Endothelial cell of umbilical vein (primary cell): ENCODE measurements at regions not wholly inside any gene's neighbourhood (a gene's known extent, or its start where the extent isn't known, plus 50 kb on each side); places are given as distances from the start of the nearest gene placed in this dataset.

Experiments
- BruUV-seq: library from RNA; stranded (reverse); fragments of 400-500 nt; replicated peaks from 2 replicates; lab custom pipeline; 2021; lab: Mats Ljungman, UMichigan
- CTCF ChIA-PET: fragments of 300-600, 350-600 bp; sonication (Branson Sonifier 250); formaldehyde crosslinking; loops from one replicate; lab custom pipeline; 2021; ENCODE audit warnings: antibody characterized with exemption, inconsistent platforms; lab: Charles Lee
- POLR2A ChIA-PET: fragments of 300-600, 350-600 bp; sonication (Branson Sonifier 250); formaldehyde crosslinking; loops from one replicate; lab custom pipeline; 2021; ENCODE audit warnings: antibody characterized with exemption, inconsistent platforms; lab: Charles Lee
- DNase-seq: peaks from one replicate; pipeline ENCODE4 v3.0.0-alpha.2; 2011; ENCODE audit warnings: low read depth, low spot score
- FAIRE-seq: peaks from 2 replicates; lab custom pipeline; 2011; peaks lifted over from hg19 to GRCh38; lab: Jason Lieb, UNC
- H2AFZ ChIP-seq: 2 replicates; pipeline ENCODE4 v1.6.0; 2012; ENCODE audit warnings: low read depth, low read length, control low read depth, inconsistent platforms
- H3K27ac ChIP-seq: 2 replicates; pipeline ENCODE4 v1.5.1; 2011; ENCODE audit warnings: low read depth, mild to moderate bottlenecking, control low read depth, low read length, moderate library complexity; ENCODE audit not compliant: insufficient read depth
- H3K27me3 ChIP-seq, 2 experiments: 2 replicates each; pipeline versions ENCODE4 v1.6.0 to v1.6.1; 2011; ENCODE audit warnings: low read length in 2 of 2, mixed read lengths in 1 of 2; ENCODE audit not compliant: control insufficient read depth in 2 of 2, insufficient read depth in 2 of 2
- H3K36me3 ChIP-seq, 2 experiments: 2 replicates in 1 of 2; 3 replicates in 1 of 2; pipeline ENCODE4 v1.5.1; 2011; ENCODE audit warnings: low read length in 2 of 2, mild to moderate bottlenecking in 1 of 2, moderate library complexity in 1 of 2; ENCODE audit not compliant: control insufficient read depth in 2 of 2, insufficient read depth in 2 of 2; ENCODE audit errors: extremely low read depth in 1 of 2
- H3K4me1 ChIP-seq: 3 replicates; pipeline ENCODE4 v1.5.1; 2011; ENCODE audit warnings: mild to moderate bottlenecking, low read length; ENCODE audit not compliant: control insufficient read depth, insufficient read depth; ENCODE audit errors: extremely low read depth
- H3K4me2 ChIP-seq: 2 replicates; pipeline ENCODE4 v1.6.1; 2011; ENCODE audit warnings: low read length, control low read depth, mixed read lengths; ENCODE audit not compliant: insufficient read depth
- H3K4me3 ChIP-seq, 3 experiments: fragments of 200-600 bp in 1 of 3; sonication (generic), shearing (Covaris generic) in 1 of 3; replicated peaks in 1 of 3; 2 replicates each; pipeline ENCODE4 v1.5.1; 2011 to 2016; ENCODE audit warnings: control low read depth in 3 of 3, low read length in 3 of 3, mild to moderate bottlenecking in 2 of 3, inconsistent platforms in 1 of 3, low read depth in 1 of 3, moderate library complexity in 1 of 3; ENCODE audit not compliant: insufficient read depth in 1 of 3
- H3K79me2 ChIP-seq: 2 replicates; pipeline ENCODE4 v1.6.0; 2012; ENCODE audit warnings: low read length, inconsistent platforms; ENCODE audit not compliant: control insufficient read depth, insufficient read depth
- H3K9ac ChIP-seq: replicated peaks from 2 replicates; pipeline ENCODE3; 2011; ENCODE audit warnings: low read length, control low read depth; ENCODE audit not compliant: insufficient read depth; ENCODE audit errors: extremely low read depth
- H3K9me1 ChIP-seq: replicated peaks from 3 replicates; pipeline ENCODE4 v1.6.0; 2011; ENCODE audit warnings: mild to moderate bottlenecking, low read length; ENCODE audit not compliant: control insufficient read depth, insufficient read depth; ENCODE audit errors: extremely low read depth
- H3K9me3 ChIP-seq: replicated peaks from 2 replicates; pipeline ENCODE4 v1.5.1; 2012; ENCODE audit warnings: low read length, inconsistent platforms; ENCODE audit not compliant: control insufficient read depth, insufficient read depth
- H4K20me1 ChIP-seq: replicated peaks from 2 replicates; pipeline ENCODE3; 2011; ENCODE audit warnings: mild to moderate bottlenecking, low read length; ENCODE audit not compliant: control insufficient read depth, insufficient read depth; ENCODE audit errors: extremely low read depth
- EZH2 ChIP-seq: IDR thresholded peaks from 2 replicates; pipeline ENCODE4 v1.6.1; 2012; ENCODE audit warnings: borderline replicate concordance, low read depth, mild to moderate bottlenecking, moderate library complexity, low read length, inconsistent platforms; ENCODE audit not compliant: severe bottlenecking
- FOS ChIP-seq: IDR thresholded peaks from 2 replicates; pipeline ENCODE4 v1.6.1; 2011; ENCODE audit warnings: mild to moderate bottlenecking, low read length, moderate library complexity, borderline replicate concordance; ENCODE audit not compliant: insufficient read depth
- GATA2 ChIP-seq: IDR thresholded peaks from 2 replicates; pipeline ENCODE4 v1.7.0; 2011; ENCODE audit warnings: low read depth, mild to moderate bottlenecking, moderate library complexity, mixed read lengths, low read length; ENCODE audit not compliant: insufficient read length, insufficient read depth
- JUN ChIP-seq: IDR thresholded peaks from 2 replicates; pipeline ENCODE4 v1.6.1; 2011; ENCODE audit warnings: borderline replicate concordance, low read depth; ENCODE audit not compliant: insufficient read length, insufficient read depth
- MYC ChIP-seq: IDR thresholded peaks from one replicate; pipeline ENCODE4 v1.6.1; 2011; ENCODE audit warnings: mild to moderate bottlenecking, low read depth, low read length
- POLR2A ChIP-seq: IDR thresholded peaks from 2 replicates; pipeline ENCODE4 v1.6.1; 2012; ENCODE audit warnings: low read depth, mild to moderate bottlenecking, control low read depth, low read length
- POLR2AphosphoS5 ChIP-seq: IDR thresholded peaks from 2 replicates; pipeline ENCODE4 v1.6.1; 2012; ENCODE audit warnings: low read depth, mild to moderate bottlenecking, control low read depth, low read length, moderate library complexity; ENCODE audit not compliant: insufficient read depth
- dilution Hi-C: fragments of 300-500 bp; cut with MboI; formaldehyde crosslinking; loops from one replicate; pipeline ENCODE4 v1.15.0; 2019; ENCODE audit warnings: low sequenced_read_pairs; ENCODE audit not compliant: extremely low pct_ligation_motif_present
- intact Hi-C: fragments of 100-400 bp; cut with micrococcal nuclease; formaldehyde crosslinking; loops from one replicate; pipeline ENCODE4 v1.10.0; 2022
- TF ChIP-seq, protein P1 (sequence below), 2 donors: IDR thresholded peaks; 1 replicate in 1 of 2; 2 replicates in 1 of 2; pipeline ENCODE4 v1.5.1; 2011; ENCODE audit warnings: low read length in 2 of 2, mild to moderate bottlenecking in 2 of 2, moderate library complexity in 2 of 2, control low read depth in 1 of 2, inconsistent platforms in 1 of 2, low read depth in 1 of 2; ENCODE audit not compliant: insufficient read depth in 1 of 2; ENCODE audit errors: extremely low read depth in 1 of 2
- TF ChIP-seq, protein P2 (sequence below): IDR thresholded peaks from 2 replicates; pipeline ENCODE4 v1.6.1; 2011; ENCODE audit not compliant: insufficient read depth, insufficient read length

DNA sequence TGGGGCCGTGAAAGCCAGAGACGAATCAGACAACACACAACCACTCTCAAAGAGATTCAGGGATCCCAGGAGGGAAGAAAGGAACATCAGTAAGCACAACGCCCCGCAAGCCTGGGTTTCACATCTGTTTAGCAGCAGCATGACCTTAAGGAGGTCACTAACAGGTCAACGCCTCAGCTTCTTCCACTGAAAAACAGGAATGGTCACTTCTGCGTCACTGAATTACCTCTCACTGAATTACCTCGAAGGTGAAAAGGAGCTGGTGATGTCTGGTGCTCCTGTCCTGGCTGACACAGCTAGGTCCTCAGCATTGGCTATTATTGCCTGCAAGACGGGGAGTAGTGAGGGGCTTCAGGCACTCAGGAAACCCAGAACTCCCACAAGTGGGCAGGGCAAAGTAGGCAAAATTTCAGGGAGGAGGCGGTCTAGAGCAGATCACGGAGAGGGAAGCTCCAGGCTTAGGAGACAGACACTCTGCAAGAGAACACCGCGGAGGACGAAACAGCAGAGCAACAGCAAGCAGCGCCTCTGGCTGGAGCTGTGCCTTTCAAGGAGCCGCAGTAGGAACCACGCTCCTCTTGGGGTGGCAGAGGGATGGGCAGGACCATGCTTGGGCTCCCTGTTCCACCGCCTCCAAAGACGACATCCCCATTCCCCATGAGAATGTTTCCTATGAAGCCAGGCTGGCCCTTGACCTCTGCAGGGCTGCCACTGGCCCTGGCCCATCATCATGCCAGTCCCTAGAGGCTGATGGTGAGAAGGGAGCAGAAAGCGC lies 108.4 kb downstream of the SINHCAF start:
- H3K9ac ChIP-seq: no peak overlapping the region
- no peak overlapping the region for H3K4me3 ChIP-seq
- CTCF ChIA-PET: interaction anchor here (1.0 kb wide), 1 partner anchor 13 kb away, joined by 3 read pairs; no protein-coding TSS in a partner anchor
- H3K9me3 ChIP-seq: no peaks in the 10 kb centered on the region
- H3K4me1 ChIP-seq: no peaks in the 10 kb centered on the region
- no peak overlapping the region for H3K27ac ChIP-seq
- dilution Hi-C loops: no loop called here
- no peaks in the 10 kb centered on the region for H3K36me3 ChIP-seq
- H3K79me2 ChIP-seq: no peaks in the 10 kb centered on the region
- FAIRE-seq (no peak), DNase-seq (no peak)
- POLR2A ChIA-PET: no interaction called here
- intact Hi-C loops: no loop called here
- no TSS peak for BruUV-seq
- no peak overlapping the region for H3K4me2 ChIP-seq
- no peak for TF ChIP-seq MYC
- TF ChIP-seq JUN: no peak
- no peak for TF ChIP-seq POLR2A
- no peak for TF ChIP-seq EZH2
- TF ChIP-seq FOS: no peak
- TF ChIP-seq, protein P1, sequence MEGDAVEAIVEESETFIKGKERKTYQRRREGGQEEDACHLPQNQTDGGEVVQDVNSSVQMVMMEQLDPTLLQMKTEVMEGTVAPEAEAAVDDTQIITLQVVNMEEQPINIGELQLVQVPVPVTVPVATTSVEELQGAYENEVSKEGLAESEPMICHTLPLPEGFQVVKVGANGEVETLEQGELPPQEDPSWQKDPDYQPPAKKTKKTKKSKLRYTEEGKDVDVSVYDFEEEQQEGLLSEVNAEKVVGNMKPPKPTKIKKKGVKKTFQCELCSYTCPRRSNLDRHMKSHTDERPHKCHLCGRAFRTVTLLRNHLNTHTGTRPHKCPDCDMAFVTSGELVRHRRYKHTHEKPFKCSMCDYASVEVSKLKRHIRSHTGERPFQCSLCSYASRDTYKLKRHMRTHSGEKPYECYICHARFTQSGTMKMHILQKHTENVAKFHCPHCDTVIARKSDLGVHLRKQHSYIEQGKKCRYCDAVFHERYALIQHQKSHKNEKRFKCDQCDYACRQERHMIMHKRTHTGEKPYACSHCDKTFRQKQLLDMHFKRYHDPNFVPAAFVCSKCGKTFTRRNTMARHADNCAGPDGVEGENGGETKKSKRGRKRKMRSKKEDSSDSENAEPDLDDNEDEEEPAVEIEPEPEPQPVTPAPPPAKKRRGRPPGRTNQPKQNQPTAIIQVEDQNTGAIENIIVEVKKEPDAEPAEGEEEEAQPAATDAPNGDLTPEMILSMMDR (IDR thresholded peaks at IDR 0.05; ENCODE audit: extremely low read depth in 1 of 2, insufficient read depth in 1 of 2, low read depth in 1 of 2, low read length in 2 of 2): no peak
- no peak for TF ChIP-seq GATA2
- TF ChIP-seq, protein P2, sequence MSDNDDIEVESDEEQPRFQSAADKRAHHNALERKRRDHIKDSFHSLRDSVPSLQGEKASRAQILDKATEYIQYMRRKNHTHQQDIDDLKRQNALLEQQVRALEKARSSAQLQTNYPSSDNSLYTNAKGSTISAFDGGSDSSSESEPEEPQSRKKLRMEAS: no peak
- no peak for TF ChIP-seq POLR2AphosphoS5
- no peaks in the 10 kb centered on the region for H4K20me1 ChIP-seq
- peaks cover 0 to 7% of the 10 kb centered on the region in 2 experiments for H3K27me3 ChIP-seq
- no peak overlapping the region for H2AFZ ChIP-seq
- H3K9me1 ChIP-seq: no peaks in the 10 kb centered on the region
